Tibial artery (tissue), 4 donors: ENCODE measurements at regions not wholly inside any gene's neighbourhood (a gene's known extent, or its start where the extent isn't known, plus 50 kb on each side); places are given as distances from the start of the nearest gene placed in this dataset.

Experiments used
- DNase-seq, 2 donors: peaks; one replicate each; pipeline ENCODE4 v3.0.0-alpha.2; 2019
- H3K27ac ChIP-seq, 2 donors: fragments of 200-600 bp; sonication (generic) in 1 of 2; 1 replicate in 1 of 2; 2 replicates in 1 of 2; pipeline ENCODE4 v1.5.1; 2018 to 2019; ENCODE audit warnings: mild to moderate bottlenecking in 1 of 2
- H3K27me3 ChIP-seq, 2 donors: fragments of 200-600 bp; sonication (generic) in 1 of 2; one replicate each; pipeline versions ENCODE4 v1.5.1 to v1.6.0; 2016 to 2019
- H3K36me3 ChIP-seq, 3 donors: fragments of 200-600 bp; sonication (generic) in 2 of 3; one replicate each; pipeline ENCODE4 v1.5.1; 2016 to 2019; ENCODE audit warnings: mild to moderate bottlenecking in 2 of 3
- H3K4me1 ChIP-seq, 4 donors: fragments of 200-600 bp; sonication (generic) in 2 of 4; 1 replicate in 3 of 4; 2 replicates in 1 of 4; pipeline ENCODE4 v1.5.1; 2016 to 2019
- H3K4me3 ChIP-seq, 2 donors: fragments of 200-600 bp; sonication (generic) in 1 of 2; 1 replicate in 1 of 2; 2 replicates in 1 of 2; pipeline ENCODE4 v1.5.1; 2018 to 2019; ENCODE audit warnings: mild to moderate bottlenecking in 2 of 2
- H3K9me3 ChIP-seq, 3 donors: fragments of 200-600 bp; sonication (generic) in 1 of 3; one replicate each; pipeline ENCODE4 v1.5.1; 2016 to 2019
- intact Hi-C: fragments of 100-400 bp; cut with DNase I; formaldehyde crosslinking; loops from one replicate; pipeline ENCODE4 v1.15.0; 2023; ENCODE audit warnings: low total_unique reads
- TF ChIP-seq, protein P1 (sequence below), 2 experiments: fragments of 200-600 bp in 1 of 2; fragments of 450-650 bp in 1 of 2; IDR thresholded peaks; one replicate each; pipeline ENCODE4 v1.5.1; 2017 to 2019; ENCODE audit warnings: antibody characterized with exemption in 2 of 2, mild to moderate bottlenecking in 1 of 2, moderate library complexity in 1 of 2

GRCh38 chr2:212871597-212871996, 279.8 kb downstream of the IKZF2 start:
- Histone ChIP-seq H3K9me3 (peaks cover 0 to 14% (median 0%) of the 10 kb centered on the region in 3 donors), H3K36me3 (no peaks in the 10 kb centered on the region), H3K27ac (no peak overlapping the region), H3K4me1 (no peaks in the 10 kb centered on the region), H3K27me3 (no peaks in the 10 kb centered on the region), H3K4me3 (no peak overlapping the region)
- intact Hi-C loops, result no loop called here
- TF ChIP-seq, protein P1, sequence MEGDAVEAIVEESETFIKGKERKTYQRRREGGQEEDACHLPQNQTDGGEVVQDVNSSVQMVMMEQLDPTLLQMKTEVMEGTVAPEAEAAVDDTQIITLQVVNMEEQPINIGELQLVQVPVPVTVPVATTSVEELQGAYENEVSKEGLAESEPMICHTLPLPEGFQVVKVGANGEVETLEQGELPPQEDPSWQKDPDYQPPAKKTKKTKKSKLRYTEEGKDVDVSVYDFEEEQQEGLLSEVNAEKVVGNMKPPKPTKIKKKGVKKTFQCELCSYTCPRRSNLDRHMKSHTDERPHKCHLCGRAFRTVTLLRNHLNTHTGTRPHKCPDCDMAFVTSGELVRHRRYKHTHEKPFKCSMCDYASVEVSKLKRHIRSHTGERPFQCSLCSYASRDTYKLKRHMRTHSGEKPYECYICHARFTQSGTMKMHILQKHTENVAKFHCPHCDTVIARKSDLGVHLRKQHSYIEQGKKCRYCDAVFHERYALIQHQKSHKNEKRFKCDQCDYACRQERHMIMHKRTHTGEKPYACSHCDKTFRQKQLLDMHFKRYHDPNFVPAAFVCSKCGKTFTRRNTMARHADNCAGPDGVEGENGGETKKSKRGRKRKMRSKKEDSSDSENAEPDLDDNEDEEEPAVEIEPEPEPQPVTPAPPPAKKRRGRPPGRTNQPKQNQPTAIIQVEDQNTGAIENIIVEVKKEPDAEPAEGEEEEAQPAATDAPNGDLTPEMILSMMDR (IDR thresholded peaks at IDR 0.05), result no peak
- no peak for DNase-seq

DNA sequence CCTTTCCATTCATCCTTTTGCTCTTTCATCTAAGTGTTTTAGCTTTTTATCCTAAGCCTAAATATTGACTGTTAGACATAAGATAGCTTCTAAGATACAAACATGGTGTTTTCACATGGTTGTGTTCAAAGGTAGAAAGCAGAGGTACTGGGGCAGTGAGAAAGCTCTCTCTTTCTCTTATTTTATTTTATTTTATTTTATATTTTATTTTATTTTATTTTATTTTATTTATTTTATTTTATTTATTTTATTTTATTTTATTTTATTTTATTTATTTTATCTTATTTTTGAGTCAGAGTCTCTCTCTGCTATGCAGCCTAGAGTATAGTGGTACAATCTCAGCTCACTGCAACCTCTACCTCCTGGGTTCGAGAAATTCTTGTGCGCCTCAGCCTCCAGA, 287.2 kb downstream of the IKZF2 start:
- TF ChIP-seq, protein P1 (IDR thresholded peaks at IDR 0.05), result no peak
- H3K4me3 ChIP-seq, result no peak overlapping the region
- no peaks in the 10 kb centered on the region for H3K36me3 ChIP-seq
- intact Hi-C loops, result no loop called here
- H3K9me3 ChIP-seq, result peaks cover 3 to 49% (median 14%) of the 10 kb centered on the region in 3 donors
- H3K27ac ChIP-seq, result no peak overlapping the region
- no peak for DNase-seq
- no peaks in the 10 kb centered on the region for H3K27me3 ChIP-seq
- H3K4me1 ChIP-seq, result no peaks in the 10 kb centered on the region

GRCh38 chr2:212863185-212863588, 288.2 kb downstream of the IKZF2 start:
- DNase-seq, result no peak
- Histone ChIP-seq H3K27ac (no peak overlapping the region), H3K27me3 (no peaks in the 10 kb centered on the region), H3K9me3 (peaks cover 3 to 49% (median 14%) of the 10 kb centered on the region in 3 donors), H3K4me3 (no peak overlapping the region), H3K36me3 (no peaks in the 10 kb centered on the region), H3K4me1 (no peaks in the 10 kb centered on the region)
- TF ChIP-seq, protein P1 (IDR thresholded peaks at IDR 0.05), result peak in 1 of 2 experiments; percentile 5
- intact Hi-C loops, result no loop called here

GRCh38 chr2:212858496-212858895, 292.9 kb downstream of the IKZF2 start:
- intact Hi-C loops, result no loop called here
- TF ChIP-seq, protein P1 (IDR thresholded peaks at IDR 0.05), result no peak
- H3K27ac ChIP-seq, result no peak overlapping the region
- H3K27me3 ChIP-seq, result no peaks in the 10 kb centered on the region
- H3K36me3 ChIP-seq, result no peaks in the 10 kb centered on the region
- H3K4me1 ChIP-seq, result no peaks in the 10 kb centered on the region
- DNase-seq, result no peak
- H3K4me3 ChIP-seq, result no peak overlapping the region
- peaks cover 0 to 23% (median 14%) of the 10 kb centered on the region in 3 donors for H3K9me3 ChIP-seq

- intact Hi-C loops, result no loop called here
- no peak for DNase-seq
- H3K4me1 ChIP-seq, result no peaks in the 10 kb centered on the region
Observed at GRCh38 chr2:212854771-212855170, 296.6 kb downstream of the IKZF2 start.

More at GRCh38 chr2:212854771-212855170, 296.6 kb downstream of the IKZF2 start:
- H3K9me3 ChIP-seq, result no peaks in the 10 kb centered on the region
- H3K27ac ChIP-seq, result no peak overlapping the region
- H3K4me3 ChIP-seq, result no peak overlapping the region
- H3K27me3 ChIP-seq, result no peaks in the 10 kb centered on the region
- no peaks in the 10 kb centered on the region for H3K36me3 ChIP-seq
- TF ChIP-seq, protein P1 (IDR thresholded peaks at IDR 0.05), result no peak
